HUES6 (cell line): ENCODE measurements at regions not wholly inside any gene's neighbourhood (a gene's known extent, or its start where the extent isn't known, plus 50 kb on each side); places are given as distances from the start of the nearest gene placed in this dataset.
"Not testable (repeated sequence)": the region's sequence is repeated elsewhere in the genome, so short reads cannot be mapped to it uniquely, and the experiment has no call there.

Experiments used
- H3K27ac ChIP-seq: 2 replicates; pipeline ENCODE4 v1.7.0; 2013; ENCODE audit warnings: low read depth, mild to moderate bottlenecking, low read length, inconsistent platforms
- H3K27me3 ChIP-seq: 2 replicates; pipeline ENCODE4 v1.6.1; 2013; ENCODE audit warnings: low read length; ENCODE audit not compliant: control insufficient read depth, insufficient read depth
- H3K36me3 ChIP-seq: 2 replicates; pipeline ENCODE4 v1.6.1; 2013; ENCODE audit warnings: low read length; ENCODE audit not compliant: control insufficient read depth, insufficient read depth
- H3K4me1 ChIP-seq: 2 replicates; pipeline ENCODE4 v1.6.1; 2013; ENCODE audit warnings: low read length; ENCODE audit not compliant: control insufficient read depth, insufficient read depth
- H3K4me3 ChIP-seq: 2 replicates; pipeline ENCODE4 v1.5.1; 2013; ENCODE audit warnings: low read depth, low read length
- H3K9ac ChIP-seq: one replicate; pipeline ENCODE4 v1.6.1; 2013; ENCODE audit warnings: mild to moderate bottlenecking, low read length
- H3K9me3 ChIP-seq: 2 replicates; pipeline ENCODE4 v1.6.1; 2013; ENCODE audit warnings: low read depth, low read length; ENCODE audit not compliant: control insufficient read depth, insufficient read depth

GRCh38 chr1:232715154-232715553 lies 85.2 kb upstream of the SIPA1L2 start:
- no peak overlapping the region for H3K27ac ChIP-seq
- peaks cover 19% of the 10 kb centered on the region for H3K9me3 ChIP-seq
- H3K27me3 ChIP-seq: no peaks in the 10 kb centered on the region
- H3K4me1 ChIP-seq: no peaks in the 10 kb centered on the region
- no peak overlapping the region for H3K4me3 ChIP-seq
- H3K36me3 ChIP-seq: no peaks in the 10 kb centered on the region
- no peak overlapping the region for H3K9ac ChIP-seq

GRCh38 chr1:232717911-232718310 lies 87.3 kb upstream of the MAP10 start:
- H3K36me3 ChIP-seq, H3K27me3 ChIP-seq, H3K4me3 ChIP-seq, H3K27ac ChIP-seq, H3K4me1 ChIP-seq, H3K9ac ChIP-seq: not testable (repeated sequence)
- H3K9me3 ChIP-seq: peaks cover 19% of the 10 kb centered on the region

- Histone ChIP-seq H3K9me3 (peaks cover 19% of the 10 kb centered on the region), H3K4me3 (no peak overlapping the region), H3K27ac (no peak overlapping the region), H3K4me1 (no peaks in the 10 kb centered on the region), H3K9ac (no peak overlapping the region), H3K27me3 (no peaks in the 10 kb centered on the region), H3K36me3 (no peaks in the 10 kb centered on the region)
Measured at GRCh38 chr1:232718928-232719927, 86.0 kb upstream of the MAP10 start.

- Histone ChIP-seq H3K27ac (no peak overlapping the region), H3K9me3 (peaks cover 13% of the 10 kb centered on the region), H3K9ac (no peak overlapping the region), H3K27me3 (no peaks in the 10 kb centered on the region), H3K36me3 (no peaks in the 10 kb centered on the region), H3K4me3 (no peak overlapping the region), H3K4me1 (peaks cover 12% of the 10 kb centered on the region)
Measured at GRCh38 chr1:232722626-232723025, 82.6 kb upstream of the MAP10 start.

- Histone ChIP-seq H3K9me3 (no peaks in the 10 kb centered on the region), H3K4me3 (no peak overlapping the region), H3K36me3 (no peaks in the 10 kb centered on the region), H3K27me3 (no peaks in the 10 kb centered on the region), H3K27ac (no peak overlapping the region), H3K9ac (no peak overlapping the region), H3K4me1 (peaks cover 12% of the 10 kb centered on the region)
Measured at GRCh38 chr1:232725305-232726047, 79.7 kb upstream of the MAP10 start.

GRCh38 chr1:232726048-232726779 lies 79.0 kb upstream of the MAP10 start:
- Histone ChIP-seq H3K4me1 (peaks cover 12% of the 10 kb centered on the region), H3K36me3 (no peaks in the 10 kb centered on the region), H3K4me3 (no peak overlapping the region), H3K27me3 (no peaks in the 10 kb centered on the region), H3K27ac (no peak overlapping the region), H3K9ac (no peak overlapping the region), H3K9me3 (no peaks in the 10 kb centered on the region)

- Histone ChIP-seq H3K4me1 (peaks cover 12% of the 10 kb centered on the region), H3K36me3 (no peaks in the 10 kb centered on the region), H3K9ac (no peak overlapping the region), H3K27ac (no peak overlapping the region), H3K9me3 (no peaks in the 10 kb centered on the region), H3K27me3 (no peaks in the 10 kb centered on the region), H3K4me3 (no peak overlapping the region)
Measured at GRCh38 chr1:232728507-232729263, 76.5 kb upstream of the MAP10 start.

GRCh38 chr1:232732344-232732910 lies 72.8 kb upstream of the MAP10 start:
- H3K27me3 ChIP-seq: no peaks in the 10 kb centered on the region
- no peak overlapping the region for H3K27ac ChIP-seq
- no peak overlapping the region for H3K9ac ChIP-seq
- no peaks in the 10 kb centered on the region for H3K36me3 ChIP-seq
- H3K4me1 ChIP-seq: no peaks in the 10 kb centered on the region
- H3K4me3 ChIP-seq: no peak overlapping the region
- no peaks in the 10 kb centered on the region for H3K9me3 ChIP-seq

GRCh38 chr1:232737917-232738316 lies 67.3 kb upstream of the MAP10 start:
- Histone ChIP-seq H3K27me3 (no peaks in the 10 kb centered on the region), H3K4me1 (no peaks in the 10 kb centered on the region), H3K9me3 (0 out of 2 replicates have a peak, but pooled peaks cover 5% of the 10 kb centered on the region)

GRCh38 chr1:232743999-232744398 lies 61.2 kb upstream of the MAP10 start:
- H3K4me1 ChIP-seq: no peaks in the 10 kb centered on the region
- H3K27me3 ChIP-seq: no peaks in the 10 kb centered on the region
- no peak overlapping the region for H3K4me3 ChIP-seq
- H3K9me3 ChIP-seq: peaks cover 44% of the 10 kb centered on the region
- no peak overlapping the region for H3K27ac ChIP-seq
- no peak overlapping the region for H3K9ac ChIP-seq
- no peaks in the 10 kb centered on the region for H3K36me3 ChIP-seq

More at GRCh38 chr1:232737917-232738316, 67.3 kb upstream of the MAP10 start:
- Histone ChIP-seq H3K27ac (no peak overlapping the region), H3K36me3 (no peaks in the 10 kb centered on the region), H3K9ac (no peak overlapping the region), H3K4me3 (no peak overlapping the region)
